ENCODE measurements at regions not wholly inside any gene's neighbourhood (a gene's known extent, or its start where the extent isn't known, plus 50 kb on each side); places are given as distances from the start of the nearest gene placed in this dataset.

GRCh38 chr9:131803758-131804411, 64.0 kb upstream of the RAPGEF1 start:
- ChIA-PET CTCF (no interaction called here), POLR2A (no interaction called here)
- TF ChIP-seq L3MBTL2 (conservative IDR thresholded peaks at IDR 0.05), result no peak
- no peak for TF ChIP-seq FOXK2 (IDR thresholded peaks at IDR 0.05)
- TF ChIP-seq ZNF384 (IDR thresholded peaks at IDR 0.05), result no peak
- TF ChIP-seq SUZ12 (IDR thresholded peaks at IDR 0.05), result no peak
- no peak for TF ChIP-seq LEF1 (IDR thresholded peaks at IDR 0.05; ENCODE audit: borderline replicate concordance)
- TF ChIP-seq FOXA1 (IDR thresholded peaks at IDR 0.05), result no peak
- no peak for TF ChIP-seq NFRKB (IDR thresholded peaks at IDR 0.05)
- DNase-seq (ENCODE audit: extremely low spot score), result no peak

- ChIA-PET POLR2A (no interaction called here), CTCF (no interaction called here)
- no peak for DNase-seq (ENCODE audit: extremely low spot score)
- TF ChIP-seq LEF1 (IDR thresholded peaks at IDR 0.05; ENCODE audit: borderline replicate concordance) (no peak), SP1 (IDR thresholded peaks at IDR 0.05) (no peak), SUZ12 (IDR thresholded peaks at IDR 0.05) (no peak), BHLHE40 (IDR thresholded peaks at IDR 0.05; ENCODE audit: borderline replicate concordance) (no peak), FOXM1 (IDR thresholded peaks at IDR 0.05; ENCODE audit: borderline replicate concordance) (no peak), FOXA1 (IDR thresholded peaks at IDR 0.05) (no peak), ELF4 (IDR thresholded peaks at IDR 0.05) (no peak), FOXK2 (IDR thresholded peaks at IDR 0.05) (no peak), ARNT (IDR thresholded peaks at IDR 0.05) (no peak), HDGF (IDR thresholded peaks at IDR 0.05; ENCODE audit: borderline replicate concordance) (no peak)
- TF ChIP-seq, protein P1, sequence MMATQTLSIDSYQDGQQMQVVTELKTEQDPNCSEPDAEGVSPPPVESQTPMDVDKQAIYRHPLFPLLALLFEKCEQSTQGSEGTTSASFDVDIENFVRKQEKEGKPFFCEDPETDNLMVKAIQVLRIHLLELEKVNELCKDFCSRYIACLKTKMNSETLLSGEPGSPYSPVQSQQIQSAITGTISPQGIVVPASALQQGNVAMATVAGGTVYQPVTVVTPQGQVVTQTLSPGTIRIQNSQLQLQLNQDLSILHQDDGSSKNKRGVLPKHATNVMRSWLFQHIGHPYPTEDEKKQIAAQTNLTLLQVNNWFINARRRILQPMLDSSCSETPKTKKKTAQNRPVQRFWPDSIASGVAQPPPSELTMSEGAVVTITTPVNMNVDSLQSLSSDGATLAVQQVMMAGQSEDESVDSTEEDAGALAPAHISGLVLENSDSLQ (IDR thresholded peaks at IDR 0.05), result no peak
Observed at GRCh38 chr9:131801810-131802209, 61.9 kb upstream of the RAPGEF1 start.

GRCh38 chr9:131800843-131801242, 61.0 kb upstream of the RAPGEF1 start:
- CTCF ChIA-PET, result no interaction called here
- TF ChIP-seq ZNF384 (IDR thresholded peaks at IDR 0.05) (no peak), ELF4 (IDR thresholded peaks at IDR 0.05) (no peak), FOXK2 (IDR thresholded peaks at IDR 0.05) (no peak), CTBP1 (IDR thresholded peaks at IDR 0.05; ENCODE audit: borderline replicate concordance) (no peak), FOXA1 (IDR thresholded peaks at IDR 0.05) (no peak), SP1 (IDR thresholded peaks at IDR 0.05) (no peak), HDGF (IDR thresholded peaks at IDR 0.05; ENCODE audit: borderline replicate concordance) (no peak), ARNT (IDR thresholded peaks at IDR 0.05) (no peak), SUZ12 (IDR thresholded peaks at IDR 0.05) (no peak), TARDBP (IDR thresholded peaks at IDR 0.05) (no peak), LEF1 (IDR thresholded peaks at IDR 0.05; ENCODE audit: borderline replicate concordance) (no peak), L3MBTL2 (conservative IDR thresholded peaks at IDR 0.05) (no peak), BHLHE40 (IDR thresholded peaks at IDR 0.05; ENCODE audit: borderline replicate concordance) (no peak), NFRKB (IDR thresholded peaks at IDR 0.05) (no peak), FOXM1 (IDR thresholded peaks at IDR 0.05; ENCODE audit: borderline replicate concordance) (no peak)
- TF ChIP-seq, protein P1 (IDR thresholded peaks at IDR 0.05), result no peak
- no peak for DNase-seq (ENCODE audit: extremely low spot score)
- POLR2A ChIA-PET, result interaction anchor here (0.6 kb wide), 1 partner anchor 20 kb away, joined by 3 read pairs; no protein-coding TSS in a partner anchor

DNA sequence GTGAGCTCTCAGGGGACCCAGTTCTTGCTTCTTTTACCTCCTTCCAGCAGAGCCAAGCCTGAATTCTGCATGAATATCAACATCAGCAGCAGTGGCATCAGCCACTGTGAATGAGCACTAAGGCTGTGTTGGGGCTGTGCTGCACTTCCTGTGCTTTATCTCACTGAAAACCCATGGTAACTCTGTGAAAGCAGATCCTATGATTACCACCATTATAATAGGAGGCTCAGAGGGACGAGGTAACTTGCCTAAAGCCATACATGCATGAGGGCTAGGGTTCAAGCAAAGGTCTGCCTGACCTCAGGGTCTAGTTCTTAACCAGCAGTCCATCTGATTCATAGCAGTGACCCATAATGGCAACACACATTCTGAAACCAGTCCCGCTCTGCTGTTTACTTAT, 60.5 kb upstream of the RAPGEF1 start:
- ChIA-PET POLR2A (interaction anchor here (0.6 kb wide), 1 partner anchor 20 kb away, joined by 3 read pairs; no protein-coding TSS in a partner anchor), CTCF (no interaction called here)
- TF ChIP-seq TARDBP (IDR thresholded peaks at IDR 0.05) (no peak), SUZ12 (IDR thresholded peaks at IDR 0.05) (no peak), FOXM1 (IDR thresholded peaks at IDR 0.05; ENCODE audit: borderline replicate concordance) (no peak)
- no peak for DNase-seq (ENCODE audit: extremely low spot score)

GRCh38 chr9:131799177-131799823, 59.4 kb upstream of the RAPGEF1 start:
- no peak for TF ChIP-seq NFRKB (IDR thresholded peaks at IDR 0.05)
- TF ChIP-seq SP1 (IDR thresholded peaks at IDR 0.05), result no peak
- TF ChIP-seq BHLHE40 (IDR thresholded peaks at IDR 0.05; ENCODE audit: borderline replicate concordance), result no peak
- TF ChIP-seq CTBP1 (IDR thresholded peaks at IDR 0.05; ENCODE audit: borderline replicate concordance), result no peak
- TF ChIP-seq L3MBTL2 (conservative IDR thresholded peaks at IDR 0.05), result no peak
- no peak for TF ChIP-seq FOXK2 (IDR thresholded peaks at IDR 0.05)
- TF ChIP-seq FOXA1 (IDR thresholded peaks at IDR 0.05), result no peak
- TF ChIP-seq LEF1 (IDR thresholded peaks at IDR 0.05; ENCODE audit: borderline replicate concordance), result no peak
- TF ChIP-seq ELF4 (IDR thresholded peaks at IDR 0.05), result no peak
- no peak for TF ChIP-seq ZNF384 (IDR thresholded peaks at IDR 0.05)
- DNase-seq (ENCODE audit: extremely low spot score), result peak; percentile 73
- CTCF ChIA-PET, result no interaction called here
- POLR2A ChIA-PET, result no interaction called here

DNA sequence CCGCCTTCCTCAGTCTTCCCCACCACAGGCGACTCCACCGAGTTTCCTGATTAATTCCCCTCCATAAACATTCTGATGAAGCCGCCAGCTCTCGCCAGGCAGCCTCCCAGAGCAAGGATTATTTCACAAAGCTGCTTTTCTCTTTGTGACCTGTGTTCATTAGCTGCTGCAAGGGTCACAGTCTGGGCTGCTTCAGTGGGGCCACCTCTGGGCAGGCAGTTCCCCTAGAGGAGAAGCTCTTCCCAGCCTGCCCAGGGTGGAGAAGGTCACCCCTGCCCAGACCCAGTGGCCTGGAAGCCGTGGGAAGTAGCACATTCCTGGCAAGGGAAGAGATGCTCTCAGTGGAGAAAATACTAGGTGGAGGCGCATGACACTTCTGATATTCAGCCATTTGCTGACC, 58.4 kb upstream of the RAPGEF1 start:
- no peak for DNase-seq (ENCODE audit: extremely low spot score)
- TF ChIP-seq CTBP1 (IDR thresholded peaks at IDR 0.05; ENCODE audit: borderline replicate concordance), result no peak
- no peak for TF ChIP-seq ZNF384 (IDR thresholded peaks at IDR 0.05)
- no peak for TF ChIP-seq BHLHE40 (IDR thresholded peaks at IDR 0.05; ENCODE audit: borderline replicate concordance)
- TF ChIP-seq ARNT (IDR thresholded peaks at IDR 0.05), result no peak
- TF ChIP-seq L3MBTL2 (conservative IDR thresholded peaks at IDR 0.05), result no peak
- no peak for TF ChIP-seq LEF1 (IDR thresholded peaks at IDR 0.05; ENCODE audit: borderline replicate concordance)
- no peak for TF ChIP-seq SUZ12 (IDR thresholded peaks at IDR 0.05)
- TF ChIP-seq, protein P1 (IDR thresholded peaks at IDR 0.05), result no peak
- no peak for TF ChIP-seq FOXA1 (IDR thresholded peaks at IDR 0.05)
- TF ChIP-seq ELF4 (IDR thresholded peaks at IDR 0.05), result no peak
- TF ChIP-seq FOXK2 (IDR thresholded peaks at IDR 0.05), result no peak
- POLR2A ChIA-PET, result no interaction called here
- CTCF ChIA-PET, result no interaction called here
